Neural cell (in vitro differentiated cells): ENCODE measurements at regions not wholly inside any gene's neighbourhood (a gene's known extent, or its start where the extent isn't known, plus 50 kb on each side); places are given as distances from the start of the nearest gene placed in this dataset.

Experiments
- H2AFZ ChIP-seq: fragments of 200-600, 300-800 bp; sonication (generic), shearing (Covaris generic); 2 replicates; pipeline ENCODE4 v1.6.0; 2014; ENCODE audit warnings: low read depth, mild to moderate bottlenecking, antibody characterized with exemption, low read length, moderate library complexity
- H3F3A ChIP-seq: fragments of 200-600 bp; shearing (Covaris generic); 2 replicates; pipeline ENCODE4 v1.6.1; 2016; ENCODE audit warnings: mild to moderate bottlenecking, moderate library complexity, mixed read lengths, antibody characterized with exemption, low read length; ENCODE audit not compliant: insufficient read depth, poor library complexity, severe bottlenecking
- H3K27ac ChIP-seq: fragments of 200-600, 300-800 bp; sonication (generic), shearing (Covaris generic); 2 replicates; pipeline ENCODE4 v1.5.1; 2014; ENCODE audit warnings: mild to moderate bottlenecking, low read length, moderate library complexity
- H3K27me3 ChIP-seq: fragments of 300-800, 200-600 bp; sonication (generic), shearing (Covaris generic); 2 replicates; pipeline ENCODE4 v1.6.0; 2014; ENCODE audit warnings: mild to moderate bottlenecking, low read depth, low read length, moderate library complexity; ENCODE audit not compliant: insufficient read depth
- H3K36me3 ChIP-seq: fragments of 300-800, 200-600 bp; sonication (generic), shearing (Covaris generic); 2 replicates; pipeline ENCODE4 v1.5.1; 2014; ENCODE audit warnings: mild to moderate bottlenecking, antibody characterized with exemption, low read length, moderate library complexity; ENCODE audit not compliant: insufficient read depth
- H3K4me2 ChIP-seq: fragments of 300-800, 200-600 bp; sonication (generic), shearing (Covaris generic); 2 replicates; pipeline ENCODE4 v1.6.0; 2014; ENCODE audit warnings: mild to moderate bottlenecking, low read length
- H3K4me3 ChIP-seq: fragments of 300-800, 200-600 bp; sonication (generic), shearing (Covaris generic); 2 replicates; pipeline ENCODE4 v1.5.1; 2014; ENCODE audit warnings: mild to moderate bottlenecking, low read length, moderate library complexity
- H3K79me2 ChIP-seq: fragments of 200-600 bp; shearing (Covaris generic); replicated peaks from 2 replicates; pipeline ENCODE4 v1.6.0; 2014; ENCODE audit warnings: mild to moderate bottlenecking, low read length, moderate library complexity; ENCODE audit not compliant: insufficient read depth
- H3K9ac ChIP-seq: fragments of 300-800, 200-600 bp; sonication (generic), shearing (Covaris generic); 2 replicates; pipeline ENCODE4 v1.6.1; 2016; ENCODE audit warnings: mild to moderate bottlenecking, low read length, mixed read lengths
- H3K9me2 ChIP-seq: fragments of 200-600 bp; shearing (Covaris generic); 2 replicates; pipeline ENCODE4 v1.6.1; 2016; ENCODE audit warnings: mild to moderate bottlenecking, low read length, mixed read lengths; ENCODE audit not compliant: insufficient read depth
- H3K9me3 ChIP-seq: fragments of 200-600, 300-800 bp; sonication (generic), shearing (Covaris generic); 2 replicates; pipeline ENCODE4 v1.6.1; 2016; ENCODE audit warnings: mild to moderate bottlenecking, mixed run types, low read length, moderate library complexity, mixed read lengths
- H4K20me1 ChIP-seq: fragments of 200-600 bp; shearing (Covaris generic); 2 replicates; pipeline ENCODE4 v1.6.1; 2016; ENCODE audit warnings: mild to moderate bottlenecking, mixed run types; ENCODE audit not compliant: insufficient read depth
- EP300 ChIP-seq: fragments of 450-650 bp; conservative IDR thresholded peaks from 2 replicates; pipeline ENCODE4 v1.6.1; 2014; ENCODE audit warnings: antibody characterized with exemption, mild to moderate bottlenecking, moderate library complexity; ENCODE audit not compliant: poor library complexity, severe bottlenecking
- EZH2 ChIP-seq: fragments of 200-600, 300-800 bp; shearing (Covaris generic), sonication (generic); IDR thresholded peaks from 2 replicates; pipeline ENCODE4 v1.6.1; 2014; ENCODE audit warnings: antibody characterized with exemption, low read length, borderline replicate concordance, mild to moderate bottlenecking; ENCODE audit not compliant: insufficient read depth, poor library complexity, severe bottlenecking
- MXI1 ChIP-seq: fragments of 450-650 bp; conservative IDR thresholded peaks from 2 replicates; pipeline ENCODE4 v1.6.1; 2014; ENCODE audit warnings: antibody characterized with exemption, mild to moderate bottlenecking; ENCODE audit not compliant: poor library complexity, severe bottlenecking
- POLR2AphosphoS5 ChIP-seq: IDR thresholded peaks from 2 replicates; pipeline ENCODE4 v1.6.1; 2012
- RAD21 ChIP-seq: fragments of 450-650 bp; conservative IDR thresholded peaks from 2 replicates; pipeline ENCODE4 v1.6.1; 2014; ENCODE audit warnings: antibody characterized with exemption, mild to moderate bottlenecking, moderate library complexity
- SMC3 ChIP-seq: fragments of 450-650 bp; conservative IDR thresholded peaks from 2 replicates; pipeline ENCODE4 v1.6.1; 2014; ENCODE audit warnings: antibody characterized with exemption, mild to moderate bottlenecking, moderate library complexity; ENCODE audit not compliant: poor library complexity
- TAF1 ChIP-seq: IDR thresholded peaks from 2 replicates; pipeline ENCODE4 v1.6.1; 2012; ENCODE audit warnings: low read depth
- TF ChIP-seq, protein P1 (sequence below): fragments of 450-650 bp; IDR thresholded peaks from 2 replicates; pipeline ENCODE4 v1.5.1; 2014; ENCODE audit warnings: antibody characterized with exemption, mild to moderate bottlenecking, moderate library complexity; ENCODE audit not compliant: poor library complexity, severe bottlenecking
- TF ChIP-seq, protein P2 (sequence below): IDR thresholded peaks from 2 replicates; pipeline ENCODE4 v1.6.1; 2012; ENCODE audit warnings: borderline replicate concordance

DNA sequence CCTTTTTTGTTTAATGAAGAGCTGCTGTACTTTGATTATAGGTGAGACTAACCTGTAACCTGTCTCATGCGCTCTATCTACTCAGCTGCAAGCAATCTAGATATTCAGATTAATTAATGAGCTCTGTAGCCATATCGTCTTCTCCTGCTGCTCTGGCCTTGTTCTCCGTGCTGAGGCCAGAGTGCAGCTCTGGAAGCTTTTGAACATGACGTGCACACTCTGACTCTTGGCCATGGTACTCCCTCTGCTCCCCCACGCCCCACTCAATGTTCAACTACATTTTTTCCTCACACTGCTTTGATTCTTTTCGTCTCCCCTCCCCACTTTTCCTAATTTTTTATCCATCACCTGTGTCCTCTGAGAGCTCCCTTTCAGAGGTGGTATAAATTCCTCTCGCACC, 751.8 kb downstream of the FGF9 start:
- Histone ChIP-seq H2AFZ (no peak overlapping the region), H3K9ac (no peak overlapping the region), H3K36me3 (no peaks in the 10 kb centered on the region), H3K9me3 (no peaks in the 10 kb centered on the region), H4K20me1 (no peaks in the 10 kb centered on the region), H3K27ac (no peak overlapping the region), H3K4me2 (no peak overlapping the region), H3K79me2 (no peaks in the 10 kb centered on the region), H3F3A (no peaks in the 10 kb centered on the region), H3K27me3 (no peaks in the 10 kb centered on the region), H3K9me2 (no peaks in the 10 kb centered on the region), H3K4me3 (no peak overlapping the region)
- TF ChIP-seq RAD21 = no peak
- TF ChIP-seq EP300 = no peak
- no peak for TF ChIP-seq TAF1
- no peak for TF ChIP-seq SMC3
- no peak for TF ChIP-seq MXI1
- no peak for TF ChIP-seq EZH2

DNA sequence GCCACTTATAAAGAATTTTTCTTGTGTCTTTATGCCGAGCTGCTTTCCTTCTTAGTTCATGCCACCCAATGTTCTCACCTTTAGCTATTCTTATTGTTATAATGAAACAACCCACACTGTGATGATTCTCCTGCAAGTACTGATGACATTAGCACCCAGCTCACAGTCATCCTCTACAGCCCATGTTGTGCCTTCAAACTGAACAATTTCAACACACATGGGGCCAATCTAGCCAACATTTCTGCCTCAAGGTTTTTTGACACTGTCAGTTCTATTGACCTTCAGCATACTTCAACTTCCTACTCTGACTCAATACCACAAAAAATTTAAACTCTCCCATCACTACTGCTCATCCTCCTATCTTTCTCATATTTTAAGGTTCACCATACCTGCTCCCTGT, 752.4 kb downstream of the FGF9 start:
- H3K4me2 ChIP-seq = no peak overlapping the region
- H3K9ac ChIP-seq = no peak overlapping the region
- H3F3A ChIP-seq = no peaks in the 10 kb centered on the region
- no peak overlapping the region for H3K4me3 ChIP-seq
- no peaks in the 10 kb centered on the region for H3K79me2 ChIP-seq
- no peak overlapping the region for H3K27ac ChIP-seq
- H3K36me3 ChIP-seq = no peaks in the 10 kb centered on the region
- H3K9me2 ChIP-seq = no peaks in the 10 kb centered on the region
- no peaks in the 10 kb centered on the region for H3K9me3 ChIP-seq
- TF ChIP-seq SMC3 = no peak
- no peaks in the 10 kb centered on the region for H4K20me1 ChIP-seq
- H3K27me3 ChIP-seq = no peaks in the 10 kb centered on the region
- H2AFZ ChIP-seq = no peak overlapping the region

DNA sequence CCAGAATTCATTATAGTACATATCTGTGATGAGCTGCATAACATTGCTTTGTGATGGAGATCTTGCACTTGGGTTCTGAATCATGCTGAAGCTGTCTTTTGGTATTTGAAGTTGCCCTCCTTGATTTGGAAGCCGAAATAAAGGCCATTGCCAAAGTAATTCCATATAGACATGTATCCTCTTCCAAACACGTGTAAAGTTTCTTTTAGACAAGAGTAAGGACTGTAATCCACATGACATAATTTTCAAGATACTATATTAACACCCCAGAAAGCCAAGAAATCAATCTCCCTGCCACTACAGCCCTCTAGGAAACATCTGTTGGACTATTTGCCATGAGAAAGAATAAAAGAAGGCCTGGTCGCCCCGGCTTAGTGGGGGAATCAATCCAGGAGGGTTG, 754.2 kb downstream of the FGF9 start:
- H3K27ac ChIP-seq = no peak overlapping the region
- no peaks in the 10 kb centered on the region for H3K79me2 ChIP-seq
- H3K4me2 ChIP-seq = no peak overlapping the region
- no peak overlapping the region for H2AFZ ChIP-seq
- H4K20me1 ChIP-seq = no peaks in the 10 kb centered on the region
- H3K9me3 ChIP-seq = no peaks in the 10 kb centered on the region
- no peak overlapping the region for H3K9ac ChIP-seq
- no peaks in the 10 kb centered on the region for H3F3A ChIP-seq
- no peak overlapping the region for H3K4me3 ChIP-seq
- TF ChIP-seq SMC3 (no peak), TAF1 (no peak), MXI1 (no peak), EZH2 (no peak)
- H3K36me3 ChIP-seq = no peaks in the 10 kb centered on the region
- no peaks in the 10 kb centered on the region for H3K9me2 ChIP-seq
- no peaks in the 10 kb centered on the region for H3K27me3 ChIP-seq

DNA sequence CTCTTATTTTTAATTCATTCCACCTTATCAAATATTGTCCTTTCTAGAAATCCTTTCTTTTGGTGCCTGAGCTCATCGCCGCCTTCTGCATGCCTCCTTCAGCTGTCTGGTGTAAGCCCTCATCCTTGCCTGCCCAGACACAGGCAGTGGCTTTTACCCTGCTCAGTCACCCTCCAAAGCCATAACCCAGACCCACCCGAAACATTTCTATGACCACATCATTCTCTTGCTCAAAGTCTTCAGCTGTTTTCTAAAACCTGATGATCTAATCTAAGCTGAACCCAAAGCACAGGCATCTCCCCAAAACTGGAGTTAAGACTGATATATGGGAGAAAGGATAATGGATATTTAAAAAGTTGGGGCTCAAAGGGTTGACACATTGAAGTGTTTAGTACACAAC, 753.7 kb upstream of the SGCG start:
- no peak overlapping the region for H2AFZ ChIP-seq

More for the DNA sequence above, 753.7 kb upstream of the SGCG start:
- H3K27ac ChIP-seq = no peak overlapping the region
- TF ChIP-seq SMC3 (no peak), RAD21 (no peak), MXI1 (no peak), TAF1 (no peak), POLR2AphosphoS5 (no peak), EP300 (no peak), EZH2 (no peak)
- TF ChIP-seq, protein P1, sequence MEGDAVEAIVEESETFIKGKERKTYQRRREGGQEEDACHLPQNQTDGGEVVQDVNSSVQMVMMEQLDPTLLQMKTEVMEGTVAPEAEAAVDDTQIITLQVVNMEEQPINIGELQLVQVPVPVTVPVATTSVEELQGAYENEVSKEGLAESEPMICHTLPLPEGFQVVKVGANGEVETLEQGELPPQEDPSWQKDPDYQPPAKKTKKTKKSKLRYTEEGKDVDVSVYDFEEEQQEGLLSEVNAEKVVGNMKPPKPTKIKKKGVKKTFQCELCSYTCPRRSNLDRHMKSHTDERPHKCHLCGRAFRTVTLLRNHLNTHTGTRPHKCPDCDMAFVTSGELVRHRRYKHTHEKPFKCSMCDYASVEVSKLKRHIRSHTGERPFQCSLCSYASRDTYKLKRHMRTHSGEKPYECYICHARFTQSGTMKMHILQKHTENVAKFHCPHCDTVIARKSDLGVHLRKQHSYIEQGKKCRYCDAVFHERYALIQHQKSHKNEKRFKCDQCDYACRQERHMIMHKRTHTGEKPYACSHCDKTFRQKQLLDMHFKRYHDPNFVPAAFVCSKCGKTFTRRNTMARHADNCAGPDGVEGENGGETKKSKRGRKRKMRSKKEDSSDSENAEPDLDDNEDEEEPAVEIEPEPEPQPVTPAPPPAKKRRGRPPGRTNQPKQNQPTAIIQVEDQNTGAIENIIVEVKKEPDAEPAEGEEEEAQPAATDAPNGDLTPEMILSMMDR = no peak
- TF ChIP-seq, protein P2, sequence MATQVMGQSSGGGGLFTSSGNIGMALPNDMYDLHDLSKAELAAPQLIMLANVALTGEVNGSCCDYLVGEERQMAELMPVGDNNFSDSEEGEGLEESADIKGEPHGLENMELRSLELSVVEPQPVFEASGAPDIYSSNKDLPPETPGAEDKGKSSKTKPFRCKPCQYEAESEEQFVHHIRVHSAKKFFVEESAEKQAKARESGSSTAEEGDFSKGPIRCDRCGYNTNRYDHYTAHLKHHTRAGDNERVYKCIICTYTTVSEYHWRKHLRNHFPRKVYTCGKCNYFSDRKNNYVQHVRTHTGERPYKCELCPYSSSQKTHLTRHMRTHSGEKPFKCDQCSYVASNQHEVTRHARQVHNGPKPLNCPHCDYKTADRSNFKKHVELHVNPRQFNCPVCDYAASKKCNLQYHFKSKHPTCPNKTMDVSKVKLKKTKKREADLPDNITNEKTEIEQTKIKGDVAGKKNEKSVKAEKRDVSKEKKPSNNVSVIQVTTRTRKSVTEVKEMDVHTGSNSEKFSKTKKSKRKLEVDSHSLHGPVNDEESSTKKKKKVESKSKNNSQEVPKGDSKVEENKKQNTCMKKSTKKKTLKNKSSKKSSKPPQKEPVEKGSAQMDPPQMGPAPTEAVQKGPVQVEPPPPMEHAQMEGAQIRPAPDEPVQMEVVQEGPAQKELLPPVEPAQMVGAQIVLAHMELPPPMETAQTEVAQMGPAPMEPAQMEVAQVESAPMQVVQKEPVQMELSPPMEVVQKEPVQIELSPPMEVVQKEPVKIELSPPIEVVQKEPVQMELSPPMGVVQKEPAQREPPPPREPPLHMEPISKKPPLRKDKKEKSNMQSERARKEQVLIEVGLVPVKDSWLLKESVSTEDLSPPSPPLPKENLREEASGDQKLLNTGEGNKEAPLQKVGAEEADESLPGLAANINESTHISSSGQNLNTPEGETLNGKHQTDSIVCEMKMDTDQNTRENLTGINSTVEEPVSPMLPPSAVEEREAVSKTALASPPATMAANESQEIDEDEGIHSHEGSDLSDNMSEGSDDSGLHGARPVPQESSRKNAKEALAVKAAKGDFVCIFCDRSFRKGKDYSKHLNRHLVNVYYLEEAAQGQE = no peak
- no peaks in the 10 kb centered on the region for H3K79me2 ChIP-seq
- H3K9ac ChIP-seq = no peak overlapping the region
- H3K27me3 ChIP-seq = no peaks in the 10 kb centered on the region
- H4K20me1 ChIP-seq = no peaks in the 10 kb centered on the region
- H3K9me2 ChIP-seq = no peaks in the 10 kb centered on the region
- no peaks in the 10 kb centered on the region for H3K36me3 ChIP-seq
- H3K9me3 ChIP-seq = no peaks in the 10 kb centered on the region
- no peak overlapping the region for H3K4me3 ChIP-seq
- no peaks in the 10 kb centered on the region for H3F3A ChIP-seq
- no peak overlapping the region for H3K4me2 ChIP-seq
